A549 (cell line): ENCODE measurements at regions not wholly inside any gene's neighbourhood (a gene's known extent, or its start where the extent isn't known, plus 50 kb on each side); places are given as distances from the start of the nearest gene placed in this dataset.

Experiments
- ATAC-seq, 2 experiments: fragments of 200-7000 bp in 1 of 2; fragments of >200 bp in 1 of 2; cut with Nextera tagmentation in 1 of 2; cut with Tn5 transposase in 1 of 2; 3 replicates each; pipeline versions ENCODE4 v1.8.0 to v1.9.1; 2018 to 2020; ENCODE audit warnings: mild to moderate bottlenecking in 1 of 2, moderate library complexity in 1 of 2
- CTCF ChIA-PET: fragments of 300-600 bp; sonication (Branson Sonifier 250); formaldehyde crosslinking; extraction: SDS; loops from one replicate; lab custom pipeline; 2021; ENCODE audit warnings: antibody characterized with exemption, inconsistent platforms; lab: Yijun Ruan, JAX
- POLR2A ChIA-PET: fragments of 350-600 bp; formaldehyde crosslinking; extraction: SDS; loops from one replicate; lab custom pipeline; 2021; ENCODE audit warnings: antibody characterized with exemption, inconsistent platforms; lab: Yijun Ruan, JAX
- DNase-seq, 2 experiments: peaks; one replicate each; pipeline versions ENCODE4 v3.0.0 to v3.0.0-alpha.2; 2011 to 2016; ENCODE audit warnings: low read depth in 1 of 2, low spot score in 1 of 2
- FAIRE-seq: peaks from 2 replicates; lab custom pipeline; 2011; peaks lifted over from hg19 to GRCh38; lab: Jason Lieb, UNC
- H3K27ac ChIP-seq, 2 experiments: fragments of >200 bp; sonication (Bioruptor Twin); formaldehyde crosslinking; 3 replicates each; pipeline ENCODE4 v1.5.1; 2016 to 2017
- H3K4me1 ChIP-seq: fragments of >200 bp; sonication (Bioruptor Twin); formaldehyde crosslinking; 3 replicates; pipeline ENCODE4 v1.6.1; 2016
- H3K4me2 ChIP-seq: fragments of >200 bp; sonication (Bioruptor Twin); formaldehyde crosslinking; 3 replicates; pipeline ENCODE4 v1.6.1; 2016
- H3K4me3 ChIP-seq: fragments of >200 bp; sonication (Bioruptor Twin); formaldehyde crosslinking; 3 replicates; pipeline ENCODE4 v1.5.1; 2016
- H3K9me3 ChIP-seq: fragments of >200 bp; sonication (Bioruptor Twin); formaldehyde crosslinking; 3 replicates; pipeline ENCODE4 v1.6.1; 2016
- CBX2 ChIP-seq: fragments of 200-600 bp; sonication (generic); IDR thresholded peaks from 2 replicates; pipeline ENCODE4 v1.6.1; 2016; ENCODE audit warnings: low read depth, mild to moderate bottlenecking, borderline replicate concordance
- ELK1 ChIP-seq: fragments of 150-350 bp; IDR thresholded peaks from 2 replicates; pipeline ENCODE4 v1.6.1; 2014; ENCODE audit warnings: low read depth, mild to moderate bottlenecking, low read length
- EP300 ChIP-seq, 2 experiments: fragments of >200 bp; sonication (Bioruptor Twin); formaldehyde crosslinking; IDR thresholded peaks; 2 replicates in 1 of 2; 3 replicates in 1 of 2; pipeline ENCODE4 v1.6.1; 2016 to 2017
- ESRRA ChIP-seq: fragments of 150-350 bp; IDR thresholded peaks from 2 replicates; pipeline ENCODE4 v1.6.1; 2014; ENCODE audit warnings: mild to moderate bottlenecking, low read length, borderline replicate concordance
- FOSB ChIP-seq: fragments of 250-450 bp; sonication (Bioruptor Pico); IDR thresholded peaks from 2 replicates; pipeline ENCODE4 v1.5.0; 2020; ENCODE audit warnings: mild to moderate bottlenecking, moderate library complexity
- FOXS1 ChIP-seq: fragments of 250-450 bp; sonication (Bioruptor Pico); IDR thresholded peaks from 2 replicates; pipeline ENCODE4 v1.5.0; 2020; ENCODE audit warnings: mild to moderate bottlenecking, moderate library complexity
- HES2 ChIP-seq: fragments of >200 bp; sonication (Bioruptor Twin); formaldehyde crosslinking; IDR thresholded peaks from 2 replicates; pipeline ENCODE4 v1.6.1; 2016
- HOXB13 ChIP-seq: fragments of 250-450 bp; sonication (Bioruptor Pico); IDR thresholded peaks from 2 replicates; pipeline ENCODE4 v1.5.0; 2020; ENCODE audit warnings: low read depth, mild to moderate bottlenecking, moderate library complexity
- HOXB5 ChIP-seq: fragments of 250-450 bp; sonication (Bioruptor Pico); IDR thresholded peaks from 2 replicates; pipeline ENCODE4 v1.5.0; 2020; ENCODE audit warnings: mild to moderate bottlenecking, moderate library complexity
- JUN ChIP-seq, 2 experiments: fragments of >200 bp; sonication (Bioruptor Twin); formaldehyde crosslinking; IDR thresholded peaks; 2 replicates in 1 of 2; 3 replicates in 1 of 2; pipeline ENCODE4 v1.6.1; 2016 to 2017
- KDM1A ChIP-seq: fragments of 200-600 bp; sonication (generic); IDR thresholded peaks from 2 replicates; pipeline ENCODE4 v1.6.1; 2016; ENCODE audit warnings: low read depth, mild to moderate bottlenecking
- KDM5A ChIP-seq: fragments of 200-600 bp; sonication (generic); IDR thresholded peaks from 2 replicates; pipeline ENCODE4 v1.6.1; 2016; ENCODE audit warnings: antibody characterized with exemption, mild to moderate bottlenecking
- MAFK ChIP-seq: fragments of 450-650 bp; IDR thresholded peaks from 2 replicates; pipeline ENCODE4 v1.6.1; 2014; ENCODE audit not compliant: partially characterized antibody
- MAX ChIP-seq: IDR thresholded peaks from 2 replicates; pipeline ENCODE4 v1.6.1; 2012
- RAD21 ChIP-seq, 2 experiments: fragments of >200 bp in 1 of 2; sonication (Bioruptor Twin) in 1 of 2; formaldehyde crosslinking in 1 of 2; IDR thresholded peaks in 1 of 2; conservative IDR thresholded peaks in 1 of 2; 2 replicates in 1 of 2; 3 replicates in 1 of 2; pipeline ENCODE4 v1.6.1; 2012 to 2018; ENCODE audit warnings: inconsistent platforms in 1 of 2
- RARB ChIP-seq: fragments of 250-450 bp; sonication (Bioruptor Pico); IDR thresholded peaks from 2 replicates; pipeline ENCODE4 v1.8.0; 2021; ENCODE audit warnings: mild to moderate bottlenecking, moderate library complexity
- SMC3 ChIP-seq: fragments of >200 bp; sonication (Bioruptor Twin); formaldehyde crosslinking; IDR thresholded peaks from 3 replicates; pipeline ENCODE4 v1.6.1; 2018; ENCODE audit warnings: inconsistent platforms
- TP53 ChIP-seq: fragments of 250-450 bp; sonication (Bioruptor Pico); IDR thresholded peaks from 2 replicates; pipeline ENCODE4 v1.5.0; 2021; ENCODE audit warnings: mild to moderate bottlenecking, moderate library complexity
- USF2 ChIP-seq: fragments of 450-650 bp; IDR thresholded peaks from 2 replicates; pipeline ENCODE4 v1.6.1; 2014; ENCODE audit warnings: antibody characterized with exemption
- ZC3H11A ChIP-seq: fragments of 450-650 bp; IDR thresholded peaks from 2 replicates; pipeline ENCODE4 v1.6.1; 2014; ENCODE audit warnings: antibody characterized with exemption, mild to moderate bottlenecking
- ZNF302 ChIP-seq: fragments of 250-450 bp; sonication (Bioruptor Pico); IDR thresholded peaks from 2 replicates; pipeline ENCODE4 v1.9.0; 2021; ENCODE audit warnings: inconsistent platforms, mild to moderate bottlenecking, moderate library complexity
- ZSCAN20 ChIP-seq: fragments of 250-450 bp; sonication (Bioruptor Pico); IDR thresholded peaks from 2 replicates; pipeline ENCODE4 v1.8.0; 2022; ENCODE audit warnings: mild to moderate bottlenecking, moderate library complexity
- WGBS: methylation state at CpG from one replicate; pipeline ENCODE4 v1.1.6; 2017; ENCODE audit errors: missing lambda C conversion rate; 5-methylcytosine and 5-hydroxymethylcytosine counted together

- ATAC-seq: no peak
- Histone ChIP-seq H3K4me1 (no peaks in the 10 kb centered on the region), H3K4me3 (no peak overlapping the region), H3K9me3 (no peaks in the 10 kb centered on the region), H3K4me2 (no peak overlapping the region), H3K27ac (no peak overlapping the region)
- FAIRE-seq: no peak
- no peak for DNase-seq
- TF ChIP-seq ESRRA (no peak), HOXB13 (CRISPR knock-in tag) (no peak), MAFK (no peak), EP300 (IDR thresholded peaks at IDR 0.05) (no peak), USF2 (no peak), ZNF302 (CRISPR knock-in tag) (no peak), FOXS1 (CRISPR knock-in tag) (no peak), FOSB (CRISPR knock-in tag) (no peak), MAX (no peak), KDM1A (no peak)
- WGBS: 0% methylated on average over 1 of the region's 1 CpG
- ChIA-PET POLR2A (no interaction called here), CTCF (no interaction called here)
Measured at GRCh38 chr18:5787936-5788335, 107.4 kb downstream of the TMEM200C start.

- Histone ChIP-seq H3K4me3 (no peak overlapping the region), H3K27ac (no peak overlapping the region), H3K4me1 (no peaks in the 10 kb centered on the region), H3K9me3 (no peaks in the 10 kb centered on the region), H3K4me2 (no peak overlapping the region)
- ChIA-PET CTCF (no interaction called here), POLR2A (no interaction called here)
- DNase-seq: no peak
- no peak for ATAC-seq
- TF ChIP-seq KDM5A: no peak
- no peak for TF ChIP-seq ZSCAN20 (CRISPR knock-in tag)
- no peak for TF ChIP-seq RAD21 (conservative IDR thresholded peaks at IDR 0.05 in 1 of 2, IDR thresholded peaks at IDR 0.05 in 1 of 2)
- no peak for TF ChIP-seq CBX2
- TF ChIP-seq HOXB5 (CRISPR knock-in tag): no peak
- no peak for TF ChIP-seq TP53 (CRISPR knock-in tag)
- no peak for TF ChIP-seq ELK1
- TF ChIP-seq KDM1A: no peak
- TF ChIP-seq RARB (CRISPR knock-in tag): no peak
- TF ChIP-seq FOXS1 (CRISPR knock-in tag): no peak
- TF ChIP-seq FOSB (CRISPR knock-in tag): no peak
- no peak for TF ChIP-seq HES2
- no peak for TF ChIP-seq MAFK
- TF ChIP-seq SMC3: no peak
- no peak for TF ChIP-seq JUN (IDR thresholded peaks at IDR 0.05)
- TF ChIP-seq MAX: no peak
- no peak for TF ChIP-seq ZC3H11A
- 0% methylated on average over 2 of the region's 2 CpGs for WGBS
- no peak for FAIRE-seq
Measured at GRCh38 chr18:5779922-5780321, 115.4 kb downstream of the TMEM200C start.
